GM19324 (cell line): ENCODE measurements at regions not wholly inside any gene's neighbourhood (a gene's known extent, or its start where the extent isn't known, plus 50 kb on each side); places are given as distances from the start of the nearest gene placed in this dataset.

ENCODE experiments used
- ATAC-seq: cut with Tn5 transposase; IDR thresholded peaks from one replicate; pipeline ENCODE4 v1.9.1; 2021; ENCODE audit warnings: mild to moderate bottlenecking, moderate library complexity; ENCODE audit not compliant: unreplicated experiment, low FRiP score

GRCh38 chr16:79500286-79500685 lies 100.3 kb downstream of the MAF start:
- ATAC-seq: no peak

DNA sequence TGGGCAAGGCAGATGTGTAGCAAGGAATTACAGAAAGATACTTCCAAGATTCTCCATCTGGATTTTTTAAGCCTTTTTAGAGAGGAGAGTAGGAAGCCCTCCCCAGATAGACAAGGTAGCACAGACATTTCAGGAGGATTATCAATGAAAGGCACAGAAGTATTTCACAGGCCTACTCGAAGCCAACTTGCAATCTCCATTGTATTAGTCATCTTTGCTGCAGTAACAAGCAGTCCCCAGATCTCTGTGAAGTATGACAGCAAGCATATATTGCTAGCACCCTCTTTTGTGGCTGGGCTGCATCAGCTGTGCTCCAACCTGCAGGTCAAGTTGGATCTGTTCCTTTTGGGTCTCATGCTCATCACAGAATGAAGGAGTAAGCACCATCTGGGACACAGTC lies 101.6 kb downstream of the MAF start:
- no peak for ATAC-seq

- no peak for ATAC-seq
Observed at GRCh38 chr16:79497606-79498350, 102.8 kb downstream of the MAF start.

DNA sequence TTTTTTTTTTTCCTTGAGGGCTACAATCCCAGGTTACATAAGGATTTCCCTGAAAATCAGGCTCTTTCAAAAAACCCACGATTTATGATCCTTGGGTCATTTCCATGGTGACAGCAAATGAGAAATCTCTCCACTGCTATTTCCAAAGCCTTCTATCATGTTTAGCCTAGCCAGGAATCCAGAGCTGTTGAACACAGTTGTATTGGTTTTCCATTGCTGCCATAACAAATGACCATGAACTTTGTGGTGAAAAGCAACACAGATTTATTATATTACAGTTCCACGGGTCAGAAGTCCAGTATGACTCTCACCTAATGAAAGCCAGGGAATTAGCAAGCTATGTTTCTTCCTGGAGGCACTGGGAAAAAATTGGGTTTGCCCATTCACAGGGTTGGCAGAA lies 106.6 kb downstream of the MAF start:
- no peak for ATAC-seq

- no peak for ATAC-seq
Observed at GRCh38 chr16:79492036-79492435, 108.5 kb downstream of the MAF start.

- no peak for ATAC-seq
Observed at GRCh38 chr16:79485020-79485419, 115.5 kb downstream of the MAF start.

DNA sequence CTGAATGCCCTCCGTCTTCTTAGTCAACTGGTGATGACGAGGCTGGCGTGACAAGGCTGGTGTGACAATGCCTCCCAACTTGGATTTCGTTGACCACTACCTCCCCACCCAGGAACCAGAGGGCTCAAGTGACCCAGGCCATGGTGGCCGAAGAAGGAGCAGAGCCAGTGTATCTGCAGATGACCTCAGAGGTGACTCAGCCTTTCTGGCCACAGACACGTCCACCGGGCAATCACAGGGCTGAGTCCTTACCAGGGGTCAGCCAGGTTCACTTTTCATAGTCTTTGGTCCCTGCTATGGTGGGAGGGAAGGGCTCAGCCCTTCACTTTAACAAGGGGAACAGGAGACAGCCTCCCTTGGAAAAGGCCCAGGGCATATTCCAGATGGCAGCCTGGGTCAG lies 116.3 kb downstream of the MAF start:
- no peak for ATAC-seq

- no peak for ATAC-seq
Observed at GRCh38 chr16:79483336-79483735, 117.2 kb downstream of the MAF start.

GRCh38 chr16:79482011-79482410 lies 118.5 kb downstream of the MAF start:
- no peak for ATAC-seq

GRCh38 chr16:79480929-79481328 lies 119.6 kb downstream of the MAF start:
- no peak for ATAC-seq

- ATAC-seq: no peak
Observed at GRCh38 chr16:79480056-79480455, 120.5 kb downstream of the MAF start.

GRCh38 chr16:79476580-79476979 lies 124.0 kb downstream of the MAF start:
- ATAC-seq: no peak

DNA sequence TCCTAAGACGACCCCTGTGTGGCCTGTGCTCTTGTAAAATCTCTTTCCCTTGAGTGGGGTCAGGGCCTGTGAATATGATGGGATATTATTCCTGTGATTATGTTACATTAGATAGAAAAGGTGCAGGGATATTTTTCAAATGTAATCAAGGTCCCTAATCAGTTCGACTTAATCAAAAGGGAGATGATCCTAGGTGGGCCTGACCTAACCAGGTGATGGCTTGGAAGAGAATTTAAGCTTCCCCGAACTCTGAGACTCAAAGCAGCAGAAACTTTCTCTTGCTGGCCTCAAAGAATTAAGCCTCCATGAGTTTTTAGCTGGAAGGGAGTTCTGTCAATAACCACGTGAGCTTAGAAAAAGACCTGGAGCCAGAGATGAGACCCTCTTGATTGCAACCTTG lies 124.7 kb downstream of the MAF start:
- ATAC-seq: no peak

DNA sequence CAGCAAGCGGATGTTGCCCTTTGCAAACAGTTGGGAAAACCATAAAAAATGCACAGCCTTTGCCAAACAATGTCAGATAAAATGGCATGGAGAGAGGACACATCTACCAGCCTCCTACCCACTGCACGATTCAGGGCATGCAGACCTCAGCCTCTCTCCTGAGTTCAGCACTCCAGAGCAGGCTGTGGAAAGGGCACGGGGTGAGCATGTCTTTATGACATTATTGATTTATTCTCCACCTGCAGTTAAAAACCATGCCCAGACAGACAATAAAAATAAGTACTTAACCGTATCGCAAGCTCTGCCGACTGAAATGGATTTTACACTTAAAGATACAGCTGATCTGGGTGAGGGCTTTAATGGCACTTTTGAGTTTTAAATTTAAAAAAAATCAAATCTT lies 127.1 kb downstream of the MAF start:
- no peak for ATAC-seq

DNA sequence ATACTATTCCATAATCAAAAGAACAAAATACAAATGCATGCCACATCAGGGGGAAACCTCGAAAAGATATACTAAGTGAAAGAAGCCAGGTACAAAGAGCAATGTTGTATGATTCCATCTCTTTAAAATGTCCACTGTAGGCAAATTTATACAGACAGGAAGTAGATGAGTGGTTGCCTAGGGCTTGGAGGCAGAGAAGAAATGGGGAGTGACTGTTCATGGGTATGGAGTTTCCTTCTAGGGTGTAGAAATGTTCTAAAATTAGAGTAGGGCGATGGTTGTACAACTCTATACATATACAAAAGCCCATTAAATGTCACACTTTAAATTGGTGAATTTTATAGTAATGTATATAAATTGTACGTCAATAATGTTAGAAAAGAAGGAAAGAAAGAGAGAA lies 128.1 kb downstream of the MAF start:
- no peak for ATAC-seq

GRCh38 chr16:79469999-79470398 lies 130.5 kb downstream of the MAF start:
- no peak for ATAC-seq

DNA sequence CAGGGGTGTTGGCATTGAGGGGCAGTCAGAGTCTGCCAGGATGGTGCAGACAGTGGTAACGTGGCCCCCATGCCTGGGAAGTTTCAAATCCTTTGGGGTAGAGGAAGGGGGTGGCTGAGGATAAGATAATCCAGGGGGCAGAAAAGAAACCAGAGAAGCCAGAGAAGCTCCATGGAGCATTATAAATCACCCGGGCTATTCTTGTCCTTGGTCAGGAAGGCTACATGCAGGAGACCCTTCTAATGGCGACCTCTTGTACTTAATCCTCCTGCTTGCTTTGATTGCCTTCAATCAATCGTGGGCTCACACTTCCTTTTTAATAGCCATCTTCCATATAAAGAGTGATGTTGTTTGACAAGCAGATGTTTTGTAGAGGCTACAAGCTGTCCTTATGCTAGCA lies 131.9 kb downstream of the MAF start:
- ATAC-seq: no peak

DNA sequence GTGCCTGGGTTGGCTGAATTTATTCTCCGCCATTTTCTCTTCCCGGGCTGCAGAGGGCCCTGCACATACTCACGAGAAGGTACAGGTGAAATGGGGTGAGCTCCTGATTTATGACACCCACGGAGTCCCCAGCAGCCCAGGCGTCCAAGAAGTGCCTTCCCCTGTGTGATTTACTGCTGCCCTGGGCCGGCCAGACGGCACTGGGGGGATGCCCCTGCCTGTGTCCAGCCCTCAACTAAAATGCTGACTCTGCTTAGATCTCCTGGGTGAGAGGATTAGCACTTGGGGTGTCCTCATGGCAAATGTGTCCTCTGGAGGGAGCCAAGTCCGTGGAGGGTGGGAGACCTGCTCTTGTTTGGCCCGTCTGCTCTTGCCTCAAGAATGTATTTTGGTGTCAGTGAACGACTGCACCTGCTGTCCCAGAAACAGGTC lies 132.4 kb downstream of the MAF start:
- no peak for ATAC-seq

DNA sequence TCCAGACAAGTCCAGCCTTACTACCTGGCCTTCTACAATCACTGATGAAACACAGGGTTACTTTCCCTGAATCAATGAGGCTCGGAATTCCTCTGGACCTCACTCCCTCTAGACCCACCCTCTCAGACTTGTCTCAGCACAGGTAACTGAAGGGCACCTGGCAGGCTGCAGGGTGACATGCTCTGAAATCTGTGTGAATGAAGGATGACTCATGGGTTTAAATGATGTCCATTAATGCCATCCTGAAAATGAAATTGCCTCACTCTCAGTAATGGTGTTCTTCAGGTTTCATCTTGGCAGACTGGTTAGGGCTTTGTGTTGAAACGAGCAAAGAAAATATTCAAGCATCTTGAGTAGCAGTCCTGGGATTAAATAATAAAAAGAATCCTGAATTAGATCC lies 134.4 kb downstream of the MAF start:
- ATAC-seq: no peak

GRCh38 chr16:79463841-79464240 lies 136.7 kb downstream of the MAF start:
- no peak for ATAC-seq

- ATAC-seq: no peak
Observed at GRCh38 chr16:79456036-79456435, 144.5 kb downstream of the MAF start.

DNA sequence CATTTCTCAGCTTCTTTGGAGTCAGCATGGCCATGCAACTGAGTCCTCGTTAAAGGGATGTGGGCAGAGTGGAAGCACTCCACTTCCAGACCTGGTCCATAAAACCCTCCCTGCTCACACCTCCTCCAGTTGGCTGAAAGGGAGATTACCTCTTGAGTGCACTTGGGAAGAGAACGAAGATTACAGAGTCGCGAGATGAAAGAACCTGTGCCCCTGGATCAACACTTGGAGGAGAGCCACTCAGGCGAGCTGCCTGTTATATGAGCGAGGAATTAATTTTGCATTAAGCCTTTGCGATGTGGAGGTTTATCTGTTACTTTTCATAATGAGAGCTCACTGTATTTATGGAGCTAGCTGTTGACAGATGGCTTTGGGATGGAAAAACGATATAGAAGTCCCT lies 147.9 kb downstream of the MAF start:
- no peak for ATAC-seq
